ENCODE measurements at regions not wholly inside any gene's neighbourhood (a gene's known extent, or its start where the extent isn't known, plus 50 kb on each side); places are given as distances from the start of the nearest gene placed in this dataset.
"Not testable (repeated sequence)": the region's sequence is repeated elsewhere in the genome, so short reads cannot be mapped to it uniquely, and the experiment has no call there.

DNA sequence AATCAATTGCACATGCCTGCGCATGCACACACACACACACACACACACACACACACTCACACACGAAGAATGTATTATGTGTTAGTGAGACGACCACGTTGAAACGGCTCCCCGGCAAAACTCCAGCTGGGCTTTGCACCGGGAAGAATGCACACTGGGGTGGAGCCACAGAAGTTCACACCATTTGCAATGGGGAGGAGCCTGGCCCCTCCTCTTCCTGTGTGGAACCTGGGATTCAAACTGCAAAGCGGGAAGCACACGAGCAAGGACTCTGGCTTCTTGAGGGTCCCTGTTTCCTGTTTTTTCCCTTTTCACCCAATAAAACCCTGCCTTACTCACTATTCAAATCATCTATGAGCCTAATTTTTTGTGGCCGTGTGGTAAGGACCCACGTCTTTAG lies 304.0 kb upstream of the TMEFF2 start (continued):
- TF ChIP-seq, protein P1, sequence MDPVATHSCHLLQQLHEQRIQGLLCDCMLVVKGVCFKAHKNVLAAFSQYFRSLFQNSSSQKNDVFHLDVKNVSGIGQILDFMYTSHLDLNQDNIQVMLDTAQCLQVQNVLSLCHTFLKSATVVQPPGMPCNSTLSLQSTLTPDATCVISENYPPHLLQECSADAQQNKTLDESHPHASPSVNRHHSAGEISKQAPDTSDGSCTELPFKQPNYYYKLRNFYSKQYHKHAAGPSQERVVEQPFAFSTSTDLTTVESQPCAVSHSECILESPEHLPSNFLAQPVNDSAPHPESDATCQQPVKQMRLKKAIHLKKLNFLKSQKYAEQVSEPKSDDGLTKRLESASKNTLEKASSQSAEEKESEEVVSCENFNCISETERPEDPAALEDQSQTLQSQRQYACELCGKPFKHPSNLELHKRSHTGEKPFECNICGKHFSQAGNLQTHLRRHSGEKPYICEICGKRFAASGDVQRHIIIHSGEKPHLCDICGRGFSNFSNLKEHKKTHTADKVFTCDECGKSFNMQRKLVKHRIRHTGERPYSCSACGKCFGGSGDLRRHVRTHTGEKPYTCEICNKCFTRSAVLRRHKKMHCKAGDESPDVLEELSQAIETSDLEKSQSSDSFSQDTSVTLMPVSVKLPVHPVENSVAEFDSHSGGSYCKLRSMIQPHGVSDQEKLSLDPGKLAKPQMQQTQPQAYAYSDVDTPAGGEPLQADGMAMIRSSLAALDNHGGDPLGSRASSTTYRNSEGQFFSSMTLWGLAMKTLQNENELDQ (CRISPR knock-in tag; IDR thresholded peaks at IDR 0.05; ENCODE audit: borderline replicate concordance) = no peak
- TF ChIP-seq ZSCAN29 (CRISPR knock-in tag; conservative IDR thresholded peaks at IDR 0.05) = no peak

DNA sequence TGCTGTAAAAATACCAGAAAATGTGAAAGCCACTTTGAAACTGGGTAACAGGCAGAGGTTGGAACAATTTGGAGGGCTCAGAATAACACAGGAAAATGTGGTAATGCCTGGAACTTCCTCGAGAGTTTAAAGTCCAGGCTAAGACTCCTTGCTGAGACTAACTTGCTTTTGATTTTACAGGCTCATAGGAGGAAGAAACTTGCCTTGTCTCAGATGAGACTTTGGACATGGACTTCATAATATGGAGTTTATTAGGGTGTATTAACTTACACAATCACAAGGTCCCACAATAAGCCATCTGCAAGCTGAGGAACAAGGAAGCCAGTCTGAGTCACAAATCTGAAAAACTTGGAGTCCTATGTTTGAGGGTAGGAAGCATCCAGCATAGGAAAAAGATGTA lies 293.4 kb upstream of the TMEFF2 start:
- ATAC-seq; POLR2A ChIA-PET; H3K79me2 ChIP-seq (ENCODE audit: insufficient read depth, low read length); H3K4me1 ChIP-seq (ENCODE audit: insufficient read depth, low read length); CTCF ChIA-PET (ENCODE audit: low intra/inter-chr PET ratio, low total read pairs); H3K27me3 ChIP-seq (ENCODE audit: control insufficient read depth in 1 of 2, insufficient read depth in 2 of 2, low read length in 2 of 2); H2AFZ ChIP-seq (ENCODE audit: low read length); in situ Hi-C loops (cut with HindIII; ENCODE audit: extremely low pct_ligation_motif_present, low pct_unique_long_range_greater_than_20kb); H3K9ac ChIP-seq (ENCODE audit: insufficient read depth, low read depth, low read length); intact Hi-C loops (cut with micrococcal nuclease; ENCODE audit: unreplicated experiment); H4K20me1 ChIP-seq (ENCODE audit: insufficient read depth, low read length); H3K4me2 ChIP-seq (ENCODE audit: low read depth, low read length); H3K4me3 ChIP-seq (replicated peaks in 1 of 3; ENCODE audit: insufficient read depth in 1 of 3, low read depth in 2 of 3, low read length in 3 of 3); FAIRE-seq; BruUV-seq (replicated peaks); DNase-seq (ENCODE audit: low spot score); H3K9me3 ChIP-seq (ENCODE audit: low read length); H3K27ac ChIP-seq (ENCODE audit: extremely low read length, insufficient read depth, low read length); H3K36me3 ChIP-seq (replicated peaks in 1 of 2; ENCODE audit: control insufficient read depth in 1 of 2, insufficient read depth in 2 of 2, low read length in 2 of 2): not testable (repeated sequence)
- WGBS (ENCODE audit: low lambda C conversion rate) = 0% methylated on average over 1 of the region's 1 CpG

DNA sequence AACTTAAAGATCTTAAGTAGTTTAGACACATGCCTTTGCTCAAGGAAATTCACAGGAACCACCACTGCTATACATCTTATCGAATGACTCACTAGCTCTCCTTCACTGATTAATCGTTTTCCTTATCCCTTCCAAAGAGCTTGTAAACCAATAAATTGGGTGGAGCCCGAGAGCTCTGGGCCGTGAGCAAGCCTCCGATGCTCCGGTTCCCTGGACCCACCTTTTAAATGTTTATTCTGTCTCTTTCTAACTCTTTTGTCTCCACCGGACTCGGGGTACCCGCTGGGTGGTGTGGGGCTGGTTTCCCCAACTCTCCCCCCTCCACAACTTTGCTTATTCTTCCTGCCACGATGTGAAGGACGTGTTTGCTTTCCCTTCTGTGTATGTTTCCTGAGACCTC lies 292.9 kb upstream of the TMEFF2 start:
- no peaks in the 10 kb centered on the region for H3K79me2 ChIP-seq (ENCODE audit: insufficient read depth, low read length)
- CTCF ChIA-PET (ENCODE audit: low intra/inter-chr PET ratio, low total read pairs) = no interaction called here

More for the DNA sequence above, 292.9 kb upstream of the TMEFF2 start:
- Histone ChIP-seq H3K9ac (ENCODE audit: insufficient read depth, low read depth, low read length) (no peak overlapping the region), H4K20me1 (ENCODE audit: insufficient read depth, low read length) (no peaks in the 10 kb centered on the region), H3K27ac (ENCODE audit: extremely low read length, insufficient read depth, low read length) (no peak overlapping the region), H3K36me3 (replicated peaks in 1 of 2; ENCODE audit: control insufficient read depth in 1 of 2, insufficient read depth in 2 of 2, low read length in 2 of 2) (no peaks in the 10 kb centered on the region), H3K27me3 (ENCODE audit: control insufficient read depth in 1 of 2, insufficient read depth in 2 of 2, low read length in 2 of 2) (no peaks in the 10 kb centered on the region), H3K4me2 (ENCODE audit: low read depth, low read length) (no peak overlapping the region), H3K4me3 (replicated peaks in 1 of 3; ENCODE audit: insufficient read depth in 1 of 3, low read depth in 2 of 3, low read length in 3 of 3) (no peak overlapping the region), H2AFZ (ENCODE audit: low read length) (no peak overlapping the region), H3K4me1 (ENCODE audit: insufficient read depth, low read length) (no peaks in the 10 kb centered on the region), H3K9me3 (ENCODE audit: low read length) (no peaks in the 10 kb centered on the region)
- ATAC-seq (no peak), DNase-seq (ENCODE audit: low spot score) (no peak), FAIRE-seq (no peak)
- TF ChIP-seq, protein P2, sequence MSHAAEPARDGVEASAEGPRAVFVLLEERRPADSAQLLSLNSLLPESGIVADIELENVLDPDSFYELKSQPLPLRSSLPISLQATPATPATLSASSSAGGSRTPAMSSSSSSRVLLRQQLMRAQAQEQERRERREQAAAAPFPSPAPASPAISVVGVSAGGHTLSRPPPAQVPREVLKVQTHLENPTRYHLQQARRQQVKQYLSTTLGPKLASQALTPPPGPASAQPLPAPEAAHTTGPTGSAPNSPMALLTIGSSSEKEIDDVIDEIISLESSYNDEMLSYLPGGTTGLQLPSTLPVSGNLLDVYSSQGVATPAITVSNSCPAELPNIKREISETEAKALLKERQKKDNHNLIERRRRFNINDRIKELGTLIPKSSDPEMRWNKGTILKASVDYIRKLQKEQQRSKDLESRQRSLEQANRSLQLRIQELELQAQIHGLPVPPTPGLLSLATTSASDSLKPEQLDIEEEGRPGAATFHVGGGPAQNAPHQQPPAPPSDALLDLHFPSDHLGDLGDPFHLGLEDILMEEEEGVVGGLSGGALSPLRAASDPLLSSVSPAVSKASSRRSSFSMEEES (CRISPR knock-in tag; IDR thresholded peaks at IDR 0.05) = no peak
- TF ChIP-seq HMG20A (CRISPR knock-in tag; IDR thresholded peaks at IDR 0.05; ENCODE audit: borderline replicate concordance) = no peak
- no peak for TF ChIP-seq MEIS1 (CRISPR knock-in tag; IDR thresholded peaks at IDR 0.05; ENCODE audit: borderline replicate concordance)
- intact Hi-C loops (cut with micrococcal nuclease; ENCODE audit: unreplicated experiment) (no loop called here), in situ Hi-C loops (cut with HindIII; ENCODE audit: extremely low pct_ligation_motif_present, low pct_unique_long_range_greater_than_20kb) (no loop called here)
- POLR2A ChIA-PET = no interaction called here
- BruUV-seq (replicated peaks) = no TSS peak
- WGBS (ENCODE audit: low lambda C conversion rate) = 3% methylated on average over 11 of the region's 11 CpGs
